ENCODE measurements at regions not wholly inside any gene's neighbourhood (a gene's known extent, or its start where the extent isn't known, plus 50 kb on each side); places are given as distances from the start of the nearest gene placed in this dataset.

DNA sequence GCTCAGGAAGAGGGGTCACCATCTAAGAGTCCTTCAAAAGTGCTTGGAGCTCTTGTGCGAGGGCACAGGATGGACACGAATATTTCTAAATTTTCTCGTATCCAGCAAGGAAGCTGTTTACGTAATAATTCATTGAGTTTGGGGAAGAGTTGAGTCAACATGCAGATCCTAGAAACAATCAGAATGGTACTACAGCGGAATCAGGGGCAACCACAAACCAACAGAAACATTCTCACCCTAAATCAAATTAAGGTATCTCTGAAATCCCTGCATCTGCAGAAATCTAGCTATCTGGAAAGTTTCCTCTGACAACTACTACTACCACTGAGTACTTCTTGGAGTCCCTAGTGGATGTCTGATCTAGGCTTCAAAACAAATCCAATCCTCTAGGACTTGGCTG lies 352.4 kb downstream of the LTN1 start:
- DNase-seq (ENCODE audit: insufficient read length, low spot score): no peak
- TF ChIP-seq, protein P1, sequence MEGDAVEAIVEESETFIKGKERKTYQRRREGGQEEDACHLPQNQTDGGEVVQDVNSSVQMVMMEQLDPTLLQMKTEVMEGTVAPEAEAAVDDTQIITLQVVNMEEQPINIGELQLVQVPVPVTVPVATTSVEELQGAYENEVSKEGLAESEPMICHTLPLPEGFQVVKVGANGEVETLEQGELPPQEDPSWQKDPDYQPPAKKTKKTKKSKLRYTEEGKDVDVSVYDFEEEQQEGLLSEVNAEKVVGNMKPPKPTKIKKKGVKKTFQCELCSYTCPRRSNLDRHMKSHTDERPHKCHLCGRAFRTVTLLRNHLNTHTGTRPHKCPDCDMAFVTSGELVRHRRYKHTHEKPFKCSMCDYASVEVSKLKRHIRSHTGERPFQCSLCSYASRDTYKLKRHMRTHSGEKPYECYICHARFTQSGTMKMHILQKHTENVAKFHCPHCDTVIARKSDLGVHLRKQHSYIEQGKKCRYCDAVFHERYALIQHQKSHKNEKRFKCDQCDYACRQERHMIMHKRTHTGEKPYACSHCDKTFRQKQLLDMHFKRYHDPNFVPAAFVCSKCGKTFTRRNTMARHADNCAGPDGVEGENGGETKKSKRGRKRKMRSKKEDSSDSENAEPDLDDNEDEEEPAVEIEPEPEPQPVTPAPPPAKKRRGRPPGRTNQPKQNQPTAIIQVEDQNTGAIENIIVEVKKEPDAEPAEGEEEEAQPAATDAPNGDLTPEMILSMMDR (IDR thresholded peaks at IDR 0.05; ENCODE audit: insufficient read depth, missing control alignments): no peak
- no peak for FAIRE-seq

GRCh38 chr21:28639737-28640136 lies 352.9 kb downstream of the LTN1 start:
- no peak for FAIRE-seq

DNA sequence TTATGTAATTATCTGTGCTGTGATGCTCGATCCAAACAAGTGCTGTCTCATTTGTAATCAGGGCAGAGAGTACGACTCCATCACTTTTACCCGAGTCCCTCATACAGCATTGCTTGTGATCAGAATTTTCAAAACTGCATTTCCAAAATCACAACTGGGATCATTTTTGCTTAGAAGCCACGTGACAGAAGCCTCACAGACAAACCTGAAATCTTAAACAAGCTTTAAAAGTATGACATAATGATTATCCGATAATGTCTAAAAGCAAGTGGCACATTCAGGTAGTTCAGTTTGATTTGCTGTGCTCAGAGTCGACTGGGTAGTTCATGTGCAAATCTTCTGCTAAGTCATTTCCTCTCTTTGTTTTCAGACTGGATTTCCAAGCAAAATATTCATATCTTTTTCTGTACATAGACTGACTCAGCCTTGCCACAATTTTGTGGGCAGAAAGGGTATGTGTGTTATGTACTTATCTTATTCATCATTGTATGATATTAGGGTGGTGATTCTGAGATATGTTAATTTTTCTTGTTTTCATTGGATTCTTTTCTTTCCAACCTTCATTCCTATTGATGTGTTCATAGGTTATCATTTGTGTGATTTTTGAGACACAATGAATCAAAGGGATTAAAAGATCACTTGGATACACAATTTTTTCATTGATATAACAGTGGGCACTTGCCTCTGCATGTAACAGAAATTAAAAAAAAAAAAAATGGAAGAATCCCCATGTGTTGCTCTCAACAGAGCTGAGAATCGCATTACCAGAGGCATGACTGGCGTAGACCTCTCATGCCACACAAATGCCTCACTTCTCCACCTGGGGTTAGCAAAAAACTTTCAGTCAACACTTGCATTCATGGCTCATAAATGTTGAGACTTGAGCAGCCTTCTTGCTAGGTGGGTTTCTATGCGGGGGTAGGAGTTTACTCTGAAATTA lies 355.7 kb downstream of the LTN1 start:
- FAIRE-seq (no peak), DNase-seq (ENCODE audit: insufficient read length, low spot score) (no peak)
- TF ChIP-seq, protein P1 (IDR thresholded peaks at IDR 0.05; ENCODE audit: insufficient read depth, missing control alignments): no peak

More at GRCh38 chr21:28639737-28640136, 352.9 kb downstream of the LTN1 start:
- DNase-seq (ENCODE audit: insufficient read length, low spot score): no peak
- TF ChIP-seq, protein P1 (IDR thresholded peaks at IDR 0.05; ENCODE audit: insufficient read depth, missing control alignments): no peak

DNA sequence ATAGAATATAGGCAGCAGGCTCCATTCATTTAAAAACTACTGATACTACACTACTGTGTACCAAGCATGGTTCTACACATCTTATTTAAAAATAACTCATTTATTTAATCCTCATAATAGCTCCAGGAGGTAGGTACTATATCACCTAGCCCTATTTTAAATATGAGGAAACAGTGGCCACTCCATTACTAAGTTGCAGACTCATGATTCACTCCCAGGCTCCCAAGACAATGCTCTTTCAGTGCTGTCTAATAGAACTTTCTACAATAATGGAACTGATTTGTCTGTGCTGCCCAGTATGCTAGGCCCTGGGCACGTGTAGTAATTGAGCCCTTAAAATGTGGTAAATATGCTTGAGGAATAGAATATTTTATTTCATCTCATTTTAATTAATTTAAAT lies 357.1 kb downstream of the LTN1 start:
- DNase-seq (ENCODE audit: insufficient read length, low spot score) (no peak), FAIRE-seq (no peak)
- TF ChIP-seq, protein P1 (IDR thresholded peaks at IDR 0.05; ENCODE audit: insufficient read depth, missing control alignments): no peak

DNA sequence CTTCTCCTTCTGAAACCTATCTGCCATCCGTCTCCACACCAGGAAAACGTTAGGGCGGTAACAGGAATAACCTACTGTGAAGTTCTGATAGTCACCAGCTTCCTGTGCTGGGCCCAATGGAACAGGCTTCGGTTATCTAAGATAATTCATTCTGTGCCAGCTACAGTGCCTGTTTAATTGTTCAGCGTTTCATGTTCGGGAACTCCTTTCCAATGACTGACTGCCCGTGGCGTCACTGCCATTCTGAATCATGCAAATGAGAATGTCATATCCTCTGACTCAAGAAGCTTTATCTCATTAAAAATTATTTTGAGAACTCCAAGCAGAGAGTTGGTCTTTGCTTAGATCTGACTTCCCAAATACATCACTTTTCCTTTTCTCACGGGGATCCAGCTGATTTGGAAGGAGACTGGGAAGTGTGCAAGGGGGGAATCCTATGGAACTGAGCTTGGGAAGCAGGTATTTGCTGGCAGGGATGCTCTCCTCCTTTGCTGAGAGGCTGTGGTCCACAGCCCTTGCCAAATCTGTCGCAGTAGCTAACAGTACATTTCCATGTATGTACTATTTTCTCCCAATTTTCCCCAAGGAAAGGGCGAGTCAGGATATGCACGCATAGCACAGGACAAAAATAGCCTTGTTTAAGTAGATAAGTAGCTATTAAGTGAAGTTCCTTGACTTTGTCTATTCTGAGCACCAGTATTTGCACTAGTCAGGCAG lies 358.7 kb downstream of the LTN1 start:
- no peak for FAIRE-seq
- TF ChIP-seq, protein P1 (IDR thresholded peaks at IDR 0.05; ENCODE audit: insufficient read depth, missing control alignments): no peak
- DNase-seq (ENCODE audit: insufficient read length, low spot score): no peak

DNA sequence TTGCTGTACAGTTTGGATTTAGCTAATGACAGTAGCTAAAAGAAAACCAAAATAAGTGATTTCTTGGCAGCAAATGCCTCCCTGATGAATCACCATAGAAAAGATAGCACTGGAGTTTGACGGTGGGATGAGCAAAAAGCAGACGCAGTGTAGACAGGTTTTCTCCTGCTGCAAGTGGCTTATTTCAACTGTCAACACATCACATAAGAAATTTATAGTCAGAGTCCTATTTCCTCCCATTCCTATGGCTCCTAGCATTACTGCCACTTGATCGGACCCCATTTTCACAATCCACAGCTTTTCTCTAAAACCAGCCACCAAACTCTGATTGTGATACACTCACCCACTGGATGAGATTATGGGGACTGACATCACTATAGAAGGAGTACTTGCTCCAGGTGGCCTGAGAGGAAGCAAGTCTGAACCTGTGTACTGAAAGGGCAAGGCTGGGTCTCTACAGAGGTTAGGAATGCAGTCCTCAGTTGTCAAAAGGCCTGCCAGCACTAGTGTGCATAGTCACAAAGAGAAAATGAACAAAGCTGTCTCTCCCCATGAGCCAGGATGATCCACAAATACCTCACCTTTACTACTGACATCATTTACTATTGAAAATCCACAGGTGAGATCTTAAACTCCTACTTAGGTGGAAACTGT lies 359.8 kb downstream of the LTN1 start:
- TF ChIP-seq, protein P1 (IDR thresholded peaks at IDR 0.05; ENCODE audit: insufficient read depth, missing control alignments): no peak
- DNase-seq (ENCODE audit: insufficient read length, low spot score) (no peak), FAIRE-seq (no peak)

All from D721Med (cell line).